HCEC 1CT (cell line): ENCODE measurements at regions not wholly inside any gene's neighbourhood (a gene's known extent, or its start where the extent isn't known, plus 50 kb on each side); places are given as distances from the start of the nearest gene placed in this dataset.

ENCODE experiments used
- DNase-seq: peaks from one replicate; pipeline ENCODE4 v3.0.0-alpha.2; 2017

- DNase-seq = no peak
Observed at GRCh38 chr10:121102706-121103105, 251.5 kb downstream of the WDR11 start.

GRCh38 chr10:121104476-121105111 is 253.4 kb downstream of the WDR11 start:
- no peak for DNase-seq

- no peak for DNase-seq
Observed at GRCh38 chr10:121106611-121107010, 255.4 kb downstream of the WDR11 start.

GRCh38 chr10:121108051-121108450 is 256.9 kb downstream of the WDR11 start:
- no peak for DNase-seq

- no peak for DNase-seq
Observed at GRCh38 chr10:121110369-121110768, 259.2 kb downstream of the WDR11 start.

- DNase-seq = no peak
Observed at GRCh38 chr10:121112136-121112535, 261.0 kb downstream of the WDR11 start.

GRCh38 chr10:121112579-121113384 is 261.6 kb downstream of the WDR11 start:
- DNase-seq = no peak

GRCh38 chr10:121113385-121113696 is 262.2 kb downstream of the WDR11 start:
- no peak for DNase-seq

- DNase-seq = no peak
Observed at GRCh38 chr10:121113911-121114310, 262.7 kb downstream of the WDR11 start.

GRCh38 chr10:121115154-121115553 is 264.0 kb downstream of the WDR11 start:
- no peak for DNase-seq

GRCh38 chr10:121121462-121121861 is 270.3 kb downstream of the WDR11 start:
- DNase-seq = no peak

GRCh38 chr10:121127151-121127906 is 276.2 kb downstream of the WDR11 start:
- no peak for DNase-seq

- no peak for DNase-seq
Observed at GRCh38 chr10:121128164-121128563, 277.0 kb downstream of the WDR11 start.

GRCh38 chr10:121129266-121129665 is 278.1 kb downstream of the WDR11 start:
- no peak for DNase-seq

- no peak for DNase-seq
Observed at GRCh38 chr10:121130382-121130781, 279.2 kb downstream of the WDR11 start.

- DNase-seq = no peak
Observed at GRCh38 chr10:121131014-121131413, 279.9 kb downstream of the WDR11 start.

GRCh38 chr10:121131426-121132265 is 280.5 kb downstream of the WDR11 start:
- no peak for DNase-seq

- DNase-seq = no peak
Observed at GRCh38 chr10:121132273-121132672, 281.1 kb downstream of the WDR11 start.

- no peak for DNase-seq
Observed at GRCh38 chr10:121133901-121134300, 282.7 kb downstream of the WDR11 start.

GRCh38 chr10:121134711-121135110 is 283.5 kb downstream of the WDR11 start:
- DNase-seq = no peak

- DNase-seq = no peak
Observed at GRCh38 chr10:121135512-121135911, 284.4 kb downstream of the WDR11 start.

- no peak for DNase-seq
Observed at GRCh38 chr10:121137533-121137932, 286.4 kb downstream of the WDR11 start.
